Ishikawa (cell line): ENCODE measurements at regions not wholly inside any gene's neighbourhood (a gene's known extent, or its start where the extent isn't known, plus 50 kb on each side); places are given as distances from the start of the nearest gene placed in this dataset.

Experiments
- CREB1 ChIP-seq: IDR thresholded peaks from 2 replicates; pipeline ENCODE4 v1.6.1; 2012; ENCODE audit warnings: low read depth
- EP300 ChIP-seq: IDR thresholded peaks from 2 replicates; pipeline ENCODE4 v1.6.1; 2012; ENCODE audit warnings: borderline replicate concordance
- RAD21 ChIP-seq: IDR thresholded peaks from 2 replicates; pipeline ENCODE4 v1.6.1; 2012; ENCODE audit warnings: low read depth
- REST ChIP-seq: IDR thresholded peaks from 2 replicates; pipeline ENCODE4 v1.6.1; 2012; ENCODE audit warnings: low read depth, mild to moderate bottlenecking
- TAF1 ChIP-seq: IDR thresholded peaks from 2 replicates; pipeline ENCODE4 v1.6.1; 2012; ENCODE audit warnings: low read depth, mild to moderate bottlenecking
- TCF12 ChIP-seq: IDR thresholded peaks from 2 replicates; pipeline ENCODE4 v1.6.1; 2012; ENCODE audit warnings: low read depth
- YY1 ChIP-seq: IDR thresholded peaks from 2 replicates; pipeline ENCODE4 v1.6.1; 2012; ENCODE audit warnings: low read depth
- TF ChIP-seq, protein P1 (sequence below): IDR thresholded peaks from 2 replicates; pipeline ENCODE4 v1.6.1; 2012

GRCh38 chr4:124861761-124862160, 149.2 kb upstream of the ANKRD50 start:
- TF ChIP-seq TAF1 (no peak), CREB1 (no peak), YY1 (no peak), TCF12 (no peak), EP300 (no peak), REST (no peak), RAD21 (no peak)
- TF ChIP-seq, protein P1, sequence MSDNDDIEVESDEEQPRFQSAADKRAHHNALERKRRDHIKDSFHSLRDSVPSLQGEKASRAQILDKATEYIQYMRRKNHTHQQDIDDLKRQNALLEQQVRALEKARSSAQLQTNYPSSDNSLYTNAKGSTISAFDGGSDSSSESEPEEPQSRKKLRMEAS: no peak
